B cell (primary cell): ENCODE measurements at regions not wholly inside any gene's neighbourhood (a gene's known extent, or its start where the extent isn't known, plus 50 kb on each side); places are given as distances from the start of the nearest gene placed in this dataset.

Experiments
- ATAC-seq: fragments of 200-7000 bp; cut with Tn5 transposase; one replicate; pipeline ENCODE4 v1.10.0; 2021; ENCODE audit warnings: low read depth, mild to moderate bottlenecking, moderate number of reproducible peaks, moderate library complexity
- CTCF ChIA-PET: fragments of 350-600 bp; sonication (Branson Sonifier 250); formaldehyde crosslinking; loops from one replicate; lab custom pipeline; 2021; ENCODE audit warnings: antibody characterized with exemption, inconsistent platforms; lab: Charles Lee
- POLR2A ChIA-PET: fragments of 350-600 bp; sonication (Branson Sonifier 250); formaldehyde crosslinking; loops from one replicate; lab custom pipeline; 2021; ENCODE audit warnings: antibody characterized with exemption; lab: Charles Lee
- DNase-seq: peaks from one replicate; pipeline ENCODE4 v3.0.0; 2013
- H2AFZ ChIP-seq: 2 replicates; pipeline ENCODE4 v1.6.1; 2012; ENCODE audit warnings: mild to moderate bottlenecking, low read depth, low read length; ENCODE audit not compliant: insufficient read depth, poor library complexity, severe bottlenecking
- H3K27ac ChIP-seq, 2 donors: 1 replicate in 1 of 2; 2 replicates in 1 of 2; pipeline ENCODE4 v1.5.1; 2012 to 2013; ENCODE audit warnings: low read length in 2 of 2, mild to moderate bottlenecking in 2 of 2, moderate library complexity in 1 of 2
- H3K27me3 ChIP-seq, 4 experiments: fragments of 200-600 bp in 1 of 4; sonication (generic) in 1 of 4; replicated peaks in 1 of 4; 1 replicate in 2 of 4; 2 replicates in 2 of 4; pipeline versions ENCODE4 v1.6.1 to v1.7.0; 2013 to 2016; ENCODE audit warnings: low read length in 3 of 4, mild to moderate bottlenecking in 2 of 4, mixed read lengths in 1 of 4, moderate library complexity in 1 of 4; ENCODE audit not compliant: insufficient read depth in 4 of 4, control insufficient read depth in 3 of 4; ENCODE audit errors: control extremely low read depth in 1 of 4
- H3K36me3 ChIP-seq, 2 experiments: replicated peaks in 1 of 2; 1 replicate in 1 of 2; 2 replicates in 1 of 2; pipeline versions ENCODE4 v1.6.1 to v1.7.1; 2013; ENCODE audit warnings: low read length in 1 of 2; ENCODE audit not compliant: insufficient read depth in 2 of 2, control insufficient read depth in 1 of 2; ENCODE audit errors: control extremely low read depth in 1 of 2, extremely low read depth in 1 of 2
- H3K4me1 ChIP-seq, 2 donors: fragments of 200-600 bp in 1 of 2; sonication (generic) in 1 of 2; 1 replicate in 1 of 2; 2 replicates in 1 of 2; pipeline versions ENCODE4 v1.5.1 to v1.6.1; 2013 to 2017; ENCODE audit warnings: low read length in 2 of 2; ENCODE audit not compliant: control insufficient read depth in 2 of 2, insufficient read depth in 2 of 2
- H3K4me2 ChIP-seq: replicated peaks from 2 replicates; pipeline ENCODE3; 2012; ENCODE audit warnings: mild to moderate bottlenecking, low read depth, low read length; ENCODE audit not compliant: poor library complexity, severe bottlenecking
- H3K4me3 ChIP-seq, 5 experiments: fragments of 200-600 bp in 1 of 5; sonication (generic) in 1 of 5; 1 replicate in 3 of 5; 2 replicates in 2 of 5; pipeline versions ENCODE4 v1.5.1 to v1.7.0; 2011 to 2016; ENCODE audit warnings: low read length in 4 of 5, mild to moderate bottlenecking in 4 of 5, low read depth in 2 of 5, control low read depth in 1 of 5, moderate library complexity in 1 of 5; ENCODE audit not compliant: insufficient read depth in 1 of 5; ENCODE audit errors: control extremely low read depth in 1 of 5, extremely low read depth in 1 of 5
- H3K79me2 ChIP-seq: fragments of 200-600 bp; sonication (generic); one replicate; pipeline ENCODE4 v1.6.0; 2016; ENCODE audit warnings: low read length; ENCODE audit not compliant: control insufficient read depth, insufficient read depth
- H3K9ac ChIP-seq: fragments of 200-600 bp; sonication (generic); 2 replicates; pipeline ENCODE4 v1.6.1; 2017; ENCODE audit warnings: mild to moderate bottlenecking, low read length, moderate library complexity
- H3K9me3 ChIP-seq, 3 donors: one replicate each; pipeline versions ENCODE4 v1.6.1 to v1.7.1; 2013; ENCODE audit warnings: low read length in 2 of 3; ENCODE audit not compliant: control insufficient read depth in 2 of 3, insufficient read depth in 1 of 3; ENCODE audit errors: control extremely low read depth in 1 of 3
- H4K20me1 ChIP-seq: 2 replicates; pipeline ENCODE4 v1.6.0; 2012; ENCODE audit warnings: mild to moderate bottlenecking, low read length; ENCODE audit not compliant: insufficient read depth, control insufficient read depth, poor library complexity, severe bottlenecking
- H3K27ac Mint-ChIP-seq: one replicate; pipeline ENCODE4 v1.8.0; 2021; ENCODE audit warnings: mixed read lengths
- H3K27me3 Mint-ChIP-seq: one replicate; pipeline ENCODE4 v1.8.0; 2021; ENCODE audit warnings: mixed read lengths
- H3K4me1 Mint-ChIP-seq: one replicate; pipeline ENCODE4 v1.8.0; 2021; ENCODE audit warnings: mixed read lengths
- H3K4me3 Mint-ChIP-seq: one replicate; pipeline ENCODE4 v1.8.0; 2021; ENCODE audit warnings: mixed read lengths
- H3K9me3 Mint-ChIP-seq: one replicate; pipeline ENCODE4 v1.8.0; 2022; ENCODE audit warnings: mixed read lengths; ENCODE audit not compliant: insufficient read depth
- EZH2 ChIP-seq: IDR thresholded peaks from 2 replicates; pipeline ENCODE4 v1.6.1; 2012; ENCODE audit warnings: borderline replicate concordance, low read depth, mild to moderate bottlenecking, moderate library complexity, low read length; ENCODE audit not compliant: insufficient read depth, poor library complexity, severe bottlenecking
- WGBS: methylation state at CpG from one replicate; pipeline ENCODE4 v1.1.5; 2013; ENCODE audit warnings: missing lambda C conversion rate; ENCODE audit not compliant: insufficient coverage; 5-methylcytosine and 5-hydroxymethylcytosine counted together
- intact Hi-C: fragments of 100-400 bp; cut with micrococcal nuclease; formaldehyde crosslinking; loops from one replicate; pipeline ENCODE4 v1.10.0; 2022
- TF ChIP-seq, protein P1 (sequence below): fragments of 200-600 bp; IDR thresholded peaks from one replicate; pipeline ENCODE4 v1.8.0; 2022; ENCODE audit warnings: antibody characterized with exemption, mild to moderate bottlenecking

DNA sequence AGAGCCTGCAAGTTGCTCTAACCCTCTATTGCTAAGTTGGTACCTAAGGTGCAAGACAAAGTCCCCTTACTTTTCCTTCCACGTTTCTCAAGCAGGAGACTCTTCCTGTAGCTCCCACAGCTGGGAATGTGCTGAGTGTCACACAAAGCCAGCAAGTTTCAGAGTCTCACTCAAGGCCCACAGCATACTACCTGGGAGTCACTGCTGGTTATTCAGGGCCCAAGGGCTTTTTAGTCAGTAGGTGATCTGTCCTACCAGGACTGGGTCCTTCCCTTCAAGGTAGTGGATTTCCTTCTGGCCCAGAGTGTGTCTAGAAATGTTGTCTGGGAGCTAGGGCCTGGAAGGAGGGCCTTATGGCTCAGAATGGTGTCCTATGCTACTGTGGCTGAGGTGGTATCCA is 261.9 kb upstream of the CITED2 start:
- CTCF ChIA-PET = no interaction called here
- ATAC-seq = no peak
- no peak for TF ChIP-seq EZH2
- TF ChIP-seq, protein P1, sequence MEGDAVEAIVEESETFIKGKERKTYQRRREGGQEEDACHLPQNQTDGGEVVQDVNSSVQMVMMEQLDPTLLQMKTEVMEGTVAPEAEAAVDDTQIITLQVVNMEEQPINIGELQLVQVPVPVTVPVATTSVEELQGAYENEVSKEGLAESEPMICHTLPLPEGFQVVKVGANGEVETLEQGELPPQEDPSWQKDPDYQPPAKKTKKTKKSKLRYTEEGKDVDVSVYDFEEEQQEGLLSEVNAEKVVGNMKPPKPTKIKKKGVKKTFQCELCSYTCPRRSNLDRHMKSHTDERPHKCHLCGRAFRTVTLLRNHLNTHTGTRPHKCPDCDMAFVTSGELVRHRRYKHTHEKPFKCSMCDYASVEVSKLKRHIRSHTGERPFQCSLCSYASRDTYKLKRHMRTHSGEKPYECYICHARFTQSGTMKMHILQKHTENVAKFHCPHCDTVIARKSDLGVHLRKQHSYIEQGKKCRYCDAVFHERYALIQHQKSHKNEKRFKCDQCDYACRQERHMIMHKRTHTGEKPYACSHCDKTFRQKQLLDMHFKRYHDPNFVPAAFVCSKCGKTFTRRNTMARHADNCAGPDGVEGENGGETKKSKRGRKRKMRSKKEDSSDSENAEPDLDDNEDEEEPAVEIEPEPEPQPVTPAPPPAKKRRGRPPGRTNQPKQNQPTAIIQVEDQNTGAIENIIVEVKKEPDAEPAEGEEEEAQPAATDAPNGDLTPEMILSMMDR = no peak

DNA sequence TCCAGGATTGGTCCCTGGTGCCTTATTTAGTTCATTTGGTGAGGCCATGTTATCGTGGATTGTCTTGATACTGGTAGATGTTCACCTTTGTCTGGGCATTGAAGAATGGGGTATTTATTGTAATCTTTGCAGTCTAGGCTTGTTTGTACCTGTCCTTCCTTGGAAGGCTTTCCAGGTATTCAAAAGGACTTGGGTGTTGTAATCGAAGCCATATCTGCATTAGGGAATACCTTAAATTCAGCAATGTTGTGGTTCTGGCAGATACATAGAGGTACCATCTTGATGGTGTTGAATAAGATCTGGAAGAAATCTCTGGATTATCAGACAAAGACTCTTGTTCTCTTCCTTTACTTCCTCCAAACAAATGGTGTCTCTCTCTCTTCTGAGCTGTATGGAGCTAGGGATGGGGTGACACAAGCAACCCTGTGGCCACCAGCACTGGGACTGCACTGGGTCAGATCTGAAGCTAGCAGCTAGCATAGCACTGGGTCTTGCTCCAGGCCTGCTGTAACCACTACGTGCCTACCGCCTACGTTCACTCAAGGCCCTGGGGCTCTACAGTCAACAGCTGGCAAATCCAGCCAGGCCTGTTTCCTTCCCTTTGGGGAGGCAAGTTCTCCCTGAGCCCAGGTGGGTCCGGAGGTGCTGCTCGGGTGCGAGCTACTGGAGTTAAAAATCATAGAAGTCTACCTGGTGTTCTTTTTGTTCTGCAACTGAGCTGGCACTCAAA is 261.1 kb upstream of the CITED2 start:
- H3K4me2 ChIP-seq = no peak overlapping the region
- 97% methylated on average over 7 of the region's 8 CpGs for WGBS
- no peak overlapping the region for H3K9ac ChIP-seq
- intact Hi-C loops = no loop called here
- Mint-ChIP-seq H3K27me3 (no peaks in the 10 kb centered on the region), H3K9me3 (no peaks in the 10 kb centered on the region), H3K27ac (no peak overlapping the region), H3K4me1 (peaks cover 5% of the 10 kb centered on the region), H3K4me3 (no peak overlapping the region)
- peaks cover 2 to 4% of the 10 kb centered on the region in 2 donors for H3K4me1 ChIP-seq
- no peaks in the 10 kb centered on the region for H3K27me3 ChIP-seq
- no peaks in the 10 kb centered on the region for H3K9me3 ChIP-seq
- ChIA-PET CTCF (no interaction called here), POLR2A (no interaction called here)
- H3K27ac ChIP-seq = no peak overlapping the region
- no peaks in the 10 kb centered on the region for H3K79me2 ChIP-seq
- TF ChIP-seq, protein P1 = no peak
- TF ChIP-seq EZH2 = no peak
- no peak overlapping the region for H3K4me3 ChIP-seq
- H4K20me1 ChIP-seq = no peaks in the 10 kb centered on the region
- H3K36me3 ChIP-seq = no peaks in the 10 kb centered on the region
- no peak overlapping the region for H2AFZ ChIP-seq
- DNase-seq = no peak
- no peak for ATAC-seq

More for the DNA sequence above, 261.9 kb upstream of the CITED2 start:
- Histone ChIP-seq H3K27ac (no peak overlapping the region), H3K4me3 (no peak overlapping the region), H3K4me1 (peaks cover 5 to 8% of the 10 kb centered on the region in 2 donors), H3K9ac (no peak overlapping the region), H3K27me3 (no peaks in the 10 kb centered on the region), H2AFZ (no peak overlapping the region), H3K79me2 (no peaks in the 10 kb centered on the region), H3K9me3 (no peaks in the 10 kb centered on the region), H4K20me1 (no peaks in the 10 kb centered on the region), H3K36me3 (no peaks in the 10 kb centered on the region), H3K4me2 (no peak overlapping the region)
- no peak overlapping the region for H3K4me3 Mint-ChIP-seq
- H3K4me1 Mint-ChIP-seq = peaks cover 12% of the 10 kb centered on the region
- no peaks in the 10 kb centered on the region for H3K27me3 Mint-ChIP-seq
- POLR2A ChIA-PET = no interaction called here
- no peak for DNase-seq
- 71% methylated on average over 1 of the region's 1 CpG for WGBS
- no peaks in the 10 kb centered on the region for H3K9me3 Mint-ChIP-seq
- H3K27ac Mint-ChIP-seq = no peak overlapping the region
- intact Hi-C loops = no loop called here
